ENCODE measurements at regions not wholly inside any gene's neighbourhood (a gene's known extent, or its start where the extent isn't known, plus 50 kb on each side); places are given as distances from the start of the nearest gene placed in this dataset.

GRCh38 chr4:41429280-41429669 is 108.7 kb upstream of the LIMCH1 start:
- DNase-seq (ENCODE audit: low spot score) = no peak
- H3K27ac ChIP-seq (ENCODE audit: low read depth in 1 of 2, low read length in 2 of 2) = no peak overlapping the region
- H3K9ac ChIP-seq (ENCODE audit: low read depth in 1 of 2, low read length in 2 of 2) = no peak overlapping the region
- H3K36me3 ChIP-seq (ENCODE audit: control insufficient read depth in 4 of 4, insufficient read depth in 3 of 4, low read depth in 1 of 4, low read length in 3 of 4) = no peaks in the 10 kb centered on the region
- TF ChIP-seq HNF4G (IDR thresholded peaks at IDR 0.05) (no peak), SP1 (IDR thresholded peaks at IDR 0.05) (no peak), TAF1 (conservative IDR thresholded peaks at IDR 0.05) (no peak), CTCF (IDR thresholded peaks at IDR 0.05; ENCODE audit: low read depth, low read length, missing input control) (no peak), ZBTB33 (IDR thresholded peaks at IDR 0.05) (no peak), REST (IDR thresholded peaks at IDR 0.05) (no peak)
- H3K27me3 ChIP-seq (ENCODE audit: control insufficient read depth in 4 of 4, insufficient read depth in 4 of 4, low read length in 3 of 4) = no peaks in the 10 kb centered on the region
- H3K4me3 ChIP-seq (ENCODE audit: low read depth in 1 of 3, low read length in 3 of 3) = no peak overlapping the region
- 60% methylated on average over 5 of the region's 5 CpGs for WGBS
- H3K9me3 ChIP-seq (ENCODE audit: control insufficient read depth in 4 of 4, low read length in 3 of 4) = no peaks in the 10 kb centered on the region
- peaks cover 3 to 29% (median 12%) of the 10 kb centered on the region in 4 donors for H3K4me1 ChIP-seq (ENCODE audit: control insufficient read depth in 4 of 4, insufficient read depth in 4 of 4, low read length in 3 of 4)

- 82% methylated on average over 1 of the region's 1 CpG for WGBS
- H3K27ac ChIP-seq (ENCODE audit: low read depth in 1 of 2, low read length in 2 of 2) = no peak overlapping the region
- TF ChIP-seq HNF4A (conservative IDR thresholded peaks at IDR 0.05) (no peak), ATF3 (IDR thresholded peaks at IDR 0.05) (no peak), NR2F2 (IDR thresholded peaks at IDR 0.05) (no peak), TAF1 (conservative IDR thresholded peaks at IDR 0.05) (no peak), MAX (IDR thresholded peaks at IDR 0.05) (no peak), EGR1 (IDR thresholded peaks at IDR 0.05; ENCODE audit: low read depth in 2 of 2) (no peak), RAD21 (IDR thresholded peaks at IDR 0.05) (no peak), CTCF (IDR thresholded peaks at IDR 0.05; ENCODE audit: low read depth, low read length, missing input control) (no peak), FOXA2 (IDR thresholded peaks at IDR 0.05) (no peak), SP1 (IDR thresholded peaks at IDR 0.05) (no peak), REST (IDR thresholded peaks at IDR 0.05) (no peak), HNF4G (IDR thresholded peaks at IDR 0.05) (no peak), GABPA (IDR thresholded peaks at IDR 0.05 in 1 of 2, conservative IDR thresholded peaks at IDR 0.05 in 1 of 2) (no peak), RXRA (IDR thresholded peaks at IDR 0.05) (no peak), YY1 (IDR thresholded peaks at IDR 0.05) (no peak), JUND (IDR thresholded peaks at IDR 0.05) (no peak)
Measured at GRCh38 chr4:41430792-41431191, 107.2 kb upstream of the LIMCH1 start.

More at GRCh38 chr4:41430792-41431191, 107.2 kb upstream of the LIMCH1 start:
- Histone ChIP-seq H3K4me3 (ENCODE audit: low read depth in 1 of 3, low read length in 3 of 3) (no peak overlapping the region), H3K4me1 (ENCODE audit: control insufficient read depth in 4 of 4, insufficient read depth in 4 of 4, low read length in 3 of 4) (peaks cover 3 to 38% (median 21%) of the 10 kb centered on the region in 4 donors), H3K27me3 (ENCODE audit: control insufficient read depth in 4 of 4, insufficient read depth in 4 of 4, low read length in 3 of 4) (no peaks in the 10 kb centered on the region), H3K9ac (ENCODE audit: low read depth in 1 of 2, low read length in 2 of 2) (no peak overlapping the region), H3K36me3 (ENCODE audit: control insufficient read depth in 4 of 4, insufficient read depth in 3 of 4, low read depth in 1 of 4, low read length in 3 of 4) (no peaks in the 10 kb centered on the region), H3K9me3 (ENCODE audit: control insufficient read depth in 4 of 4, low read length in 3 of 4) (no peaks in the 10 kb centered on the region)
- no peak for DNase-seq (ENCODE audit: low spot score)
